Spleen (tissue), 7 donors: ENCODE measurements at regions not wholly inside any gene's neighbourhood (a gene's known extent, or its start where the extent isn't known, plus 50 kb on each side); places are given as distances from the start of the nearest gene placed in this dataset.

Experiments
- POLR2A ChIP-seq, 3 donors: fragments of 450-650 bp; IDR thresholded peaks; one replicate each; pipeline ENCODE4 v1.5.1; 2017; ENCODE audit warnings: antibody characterized with exemption in 3 of 3, mild to moderate bottlenecking in 1 of 3
- POLR2AphosphoS5 ChIP-seq, 3 donors: sonication (generic); formaldehyde crosslinking; IDR thresholded peaks; one replicate each; pipeline ENCODE4 v1.5.1; 2017; ENCODE audit warnings: antibody characterized with exemption in 3 of 3
- TF ChIP-seq, protein P1 (sequence below), 11 experiments: fragments of 200-600 bp in 7 of 11; fragments of 450-650 bp in 4 of 11; sonication (generic) in 4 of 11; IDR thresholded peaks in 8 of 11; conservative IDR thresholded peaks in 3 of 11; 1 replicate in 7 of 11; 2 replicates in 4 of 11; pipeline versions ENCODE4 v1.4.0 to v1.8.0; 2016 to 2021; ENCODE audit warnings: antibody characterized with exemption in 11 of 11, inconsistent platforms in 4 of 11, mild to moderate bottlenecking in 1 of 11
- donor health status: DM: no; HTN: no; CAD: no; lungs with moderate emphysema.
- donor health status: DM: no; HTN: no; CAD: no.
- donor health status: DM: no; HTN: no; CAD: no.

DNA sequence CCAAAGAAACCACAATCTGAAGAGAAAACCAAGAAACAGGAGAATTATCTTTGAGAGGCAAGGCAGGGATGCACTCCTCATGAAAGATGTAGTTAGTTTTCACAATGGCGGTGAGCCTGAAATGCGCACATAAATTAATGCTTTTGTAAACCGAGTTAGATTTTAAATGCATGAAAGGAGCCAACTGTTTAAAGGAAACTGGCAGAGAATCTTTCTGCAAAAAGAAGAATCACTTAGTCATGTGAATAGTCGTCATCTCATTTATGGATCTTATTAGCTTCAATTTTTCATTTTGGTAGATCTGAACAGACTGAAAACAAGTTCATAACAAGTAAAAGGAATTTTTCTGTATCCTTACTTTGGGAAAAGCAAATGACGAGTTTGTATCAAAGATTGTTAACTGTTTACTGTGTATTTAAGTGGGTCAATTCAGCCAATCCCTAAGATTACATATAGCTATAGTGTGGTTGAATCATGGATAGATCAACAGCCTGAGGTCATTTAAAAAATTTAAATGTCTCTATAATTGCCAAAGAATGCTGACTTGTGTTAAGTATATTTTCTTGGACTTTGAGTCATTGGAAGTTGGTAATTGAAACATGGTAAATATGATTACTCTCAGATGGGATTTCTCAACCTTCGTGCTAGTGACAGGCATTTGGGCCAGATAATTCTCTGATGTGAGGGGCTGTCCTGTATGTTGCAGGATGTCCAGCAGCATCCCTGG, 226.6 kb upstream of the KAZN start:
- TF ChIP-seq POLR2A (IDR thresholded peaks at IDR 0.05) (no peak), POLR2AphosphoS5 (IDR thresholded peaks at IDR 0.05) (no peak)
- TF ChIP-seq, protein P1, sequence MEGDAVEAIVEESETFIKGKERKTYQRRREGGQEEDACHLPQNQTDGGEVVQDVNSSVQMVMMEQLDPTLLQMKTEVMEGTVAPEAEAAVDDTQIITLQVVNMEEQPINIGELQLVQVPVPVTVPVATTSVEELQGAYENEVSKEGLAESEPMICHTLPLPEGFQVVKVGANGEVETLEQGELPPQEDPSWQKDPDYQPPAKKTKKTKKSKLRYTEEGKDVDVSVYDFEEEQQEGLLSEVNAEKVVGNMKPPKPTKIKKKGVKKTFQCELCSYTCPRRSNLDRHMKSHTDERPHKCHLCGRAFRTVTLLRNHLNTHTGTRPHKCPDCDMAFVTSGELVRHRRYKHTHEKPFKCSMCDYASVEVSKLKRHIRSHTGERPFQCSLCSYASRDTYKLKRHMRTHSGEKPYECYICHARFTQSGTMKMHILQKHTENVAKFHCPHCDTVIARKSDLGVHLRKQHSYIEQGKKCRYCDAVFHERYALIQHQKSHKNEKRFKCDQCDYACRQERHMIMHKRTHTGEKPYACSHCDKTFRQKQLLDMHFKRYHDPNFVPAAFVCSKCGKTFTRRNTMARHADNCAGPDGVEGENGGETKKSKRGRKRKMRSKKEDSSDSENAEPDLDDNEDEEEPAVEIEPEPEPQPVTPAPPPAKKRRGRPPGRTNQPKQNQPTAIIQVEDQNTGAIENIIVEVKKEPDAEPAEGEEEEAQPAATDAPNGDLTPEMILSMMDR (IDR thresholded peaks at IDR 0.05 in 8 of 11, conservative IDR thresholded peaks at IDR 0.05 in 3 of 11): no peak
